SHP77 treated with DMSO at 0.1 percent for 48 hours (cell line): ENCODE measurements at regions not wholly inside any gene's neighbourhood (a gene's known extent, or its start where the extent isn't known, plus 50 kb on each side); places are given as distances from the start of the nearest gene placed in this dataset.

Experiments used
- DNase-seq: peaks from one replicate; lab custom pipeline; 2025; lab: John Stamatoyannopoulos, UW

- no peak for DNase-seq
Measured at GRCh38 chr17:79280866-79281572, 206.4 kb downstream of the ENGASE start.

DNA sequence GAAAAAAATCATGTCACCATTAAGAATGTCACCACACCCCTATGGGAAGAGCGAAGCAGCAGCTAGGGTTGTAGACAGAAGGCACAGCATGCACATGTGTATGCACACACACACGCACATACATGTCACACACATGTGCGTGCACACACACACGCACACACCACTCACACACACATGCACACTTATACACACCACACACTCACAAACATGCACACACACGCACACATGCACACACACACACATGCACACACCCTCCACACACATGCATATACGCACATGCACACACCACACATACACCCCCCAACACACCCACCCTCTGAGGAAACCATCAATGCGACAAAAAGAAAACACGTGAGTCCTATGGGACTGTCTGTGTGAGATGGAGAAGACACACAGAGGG is 205.4 kb downstream of the ENGASE start:
- no peak for DNase-seq

GRCh38 chr17:79279320-79279719 is 204.7 kb downstream of the ENGASE start:
- no peak for DNase-seq

- DNase-seq, result no peak
Measured at GRCh38 chr17:79276821-79277220, 202.2 kb downstream of the ENGASE start.

DNA sequence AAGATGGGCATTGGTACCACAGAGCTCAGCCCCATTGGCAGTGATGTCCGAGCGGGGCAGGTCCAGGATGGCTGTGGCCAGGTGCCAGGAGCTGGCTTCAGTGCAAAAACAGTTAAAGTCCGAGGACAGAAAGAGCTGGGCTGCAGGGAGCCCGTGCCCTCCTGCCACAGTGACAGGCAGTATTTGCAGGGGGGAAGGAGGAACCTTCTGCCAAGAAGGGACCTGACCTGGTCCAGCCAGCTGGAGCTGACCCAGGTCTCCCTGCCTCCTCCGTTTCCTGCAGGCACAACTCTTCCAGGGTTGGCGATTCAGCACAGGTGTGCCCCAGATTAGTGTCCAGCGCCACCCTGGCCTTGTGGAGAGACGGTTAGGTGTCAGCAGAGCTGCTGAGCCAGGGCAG is 199.0 kb downstream of the ENGASE start:
- no peak for DNase-seq

- no peak for DNase-seq
Measured at GRCh38 chr17:79272666-79273219, 198.1 kb downstream of the ENGASE start.

DNA sequence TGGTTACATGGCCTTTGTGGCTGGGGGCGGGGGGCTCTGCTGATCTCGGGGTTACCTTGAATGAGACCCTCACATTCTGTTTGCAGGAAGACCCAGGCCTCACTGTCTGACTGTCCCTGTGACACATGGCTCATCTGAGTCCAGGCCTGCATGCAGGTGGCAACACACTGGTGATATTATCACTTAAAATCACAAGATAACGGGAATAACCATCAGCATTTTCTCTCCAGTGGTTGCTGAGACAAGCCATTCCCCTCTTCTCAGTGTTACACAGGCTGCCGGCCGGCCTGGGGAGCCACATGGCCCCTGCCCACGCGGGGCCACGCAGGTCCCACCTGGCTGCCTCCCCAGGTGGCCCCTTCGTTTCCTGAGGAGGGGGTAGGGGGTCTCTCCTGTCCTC is 197.6 kb downstream of the ENGASE start:
- DNase-seq, result no peak

- no peak for DNase-seq
Measured at GRCh38 chr17:79269620-79270019, 195.0 kb downstream of the ENGASE start.

DNA sequence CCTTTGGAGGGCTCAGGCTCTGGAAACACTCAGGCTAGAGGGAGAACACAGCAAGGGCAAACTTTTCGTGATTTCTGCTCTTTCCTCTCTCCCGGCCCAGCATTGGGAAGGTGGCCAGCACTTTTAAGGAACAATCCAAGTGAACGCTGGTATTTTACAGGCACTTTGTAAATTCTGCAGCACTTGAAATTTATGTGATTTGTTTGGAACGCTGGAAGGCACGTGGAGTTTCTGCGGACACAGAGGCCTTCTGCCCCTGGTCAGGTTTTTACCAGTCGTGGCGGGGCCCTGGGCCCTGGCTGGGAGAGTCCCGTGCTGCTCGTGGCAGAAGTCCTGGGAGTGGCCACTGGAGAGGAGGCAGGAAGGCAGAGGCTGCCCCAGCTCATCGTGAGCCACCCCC is 188.6 kb downstream of the ENGASE start:
- DNase-seq, result no peak

DNA sequence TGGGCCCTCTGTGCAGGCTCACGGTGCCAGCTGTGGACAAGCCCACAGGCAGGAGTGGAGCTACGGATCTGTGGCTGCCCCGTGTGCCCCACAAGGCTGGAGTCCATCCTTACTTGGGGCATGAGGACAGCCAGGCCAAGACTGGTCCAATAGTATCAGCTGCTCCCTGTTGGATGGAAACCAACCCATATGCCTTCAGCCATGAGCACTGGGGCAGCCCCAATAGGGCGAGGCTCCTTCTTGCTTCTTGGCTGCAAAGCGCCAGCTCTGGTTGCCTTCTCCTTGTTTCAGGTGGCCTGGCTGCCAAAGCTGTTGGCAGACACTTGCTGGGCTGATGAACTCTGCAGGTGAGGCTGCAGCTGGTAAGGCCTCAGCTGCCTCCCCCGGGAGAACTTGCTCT is 188.0 kb downstream of the ENGASE start:
- no peak for DNase-seq

- no peak for DNase-seq
Measured at GRCh38 chr17:79261355-79262072, 186.9 kb downstream of the ENGASE start.

GRCh38 chr17:79258843-79259242 is 184.2 kb downstream of the ENGASE start:
- no peak for DNase-seq

- DNase-seq, result no peak
Measured at GRCh38 chr17:79258041-79258440, 183.4 kb downstream of the ENGASE start.

DNA sequence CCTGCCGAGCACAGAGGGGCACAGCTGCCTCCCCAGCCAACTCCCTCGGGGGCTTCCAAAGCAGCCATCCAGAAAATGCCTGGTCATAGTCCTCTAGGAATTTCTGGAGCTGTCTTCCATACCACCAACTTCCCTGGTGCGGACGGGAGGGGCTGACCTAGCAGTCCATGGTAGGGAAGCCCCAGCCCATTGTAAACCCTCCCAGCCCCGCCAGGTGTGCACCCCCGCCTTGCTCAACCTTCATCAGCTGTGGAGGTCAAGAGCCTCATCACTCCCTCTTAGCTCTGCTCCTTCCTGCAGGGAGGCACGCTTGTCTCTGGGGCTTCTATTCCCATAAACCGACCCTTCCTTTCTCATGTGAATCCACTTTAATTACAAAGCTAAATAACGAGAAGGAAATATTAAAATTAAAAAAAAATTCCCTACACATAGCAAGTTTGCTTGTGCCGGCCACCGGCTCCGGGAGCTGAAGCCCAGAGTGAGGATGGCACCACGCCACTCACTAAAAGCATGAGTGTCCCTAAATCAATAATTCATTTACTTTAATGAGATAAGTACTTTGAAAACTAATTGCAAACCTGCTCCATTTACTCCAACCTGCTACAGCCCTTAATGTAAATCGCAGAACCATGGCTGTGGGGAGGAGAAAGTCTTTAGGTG is 181.4 kb downstream of the ENGASE start:
- DNase-seq, result no peak

GRCh38 chr17:79255456-79255855 is 180.8 kb downstream of the ENGASE start:
- no peak for DNase-seq

DNA sequence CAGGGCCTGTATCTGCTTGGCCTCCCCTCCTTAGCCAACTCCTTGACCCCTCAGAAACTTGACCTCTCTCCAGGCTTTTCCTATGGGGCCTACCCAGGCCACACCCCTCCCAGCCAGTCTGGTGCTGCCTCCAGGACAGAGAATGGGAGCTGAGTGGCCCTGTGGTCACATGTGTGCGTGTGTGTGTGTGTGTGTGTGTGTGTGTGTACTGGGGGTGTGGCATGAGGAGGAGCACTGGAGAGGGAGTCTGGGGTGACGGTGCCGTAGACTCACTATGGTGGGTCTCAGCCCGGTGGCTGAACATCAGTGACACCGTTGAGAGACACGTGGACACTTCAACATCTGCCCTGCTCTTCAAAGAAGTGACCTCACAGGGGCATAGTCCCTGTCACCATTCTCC is 180.4 kb downstream of the ENGASE start:
- DNase-seq, result no peak

DNA sequence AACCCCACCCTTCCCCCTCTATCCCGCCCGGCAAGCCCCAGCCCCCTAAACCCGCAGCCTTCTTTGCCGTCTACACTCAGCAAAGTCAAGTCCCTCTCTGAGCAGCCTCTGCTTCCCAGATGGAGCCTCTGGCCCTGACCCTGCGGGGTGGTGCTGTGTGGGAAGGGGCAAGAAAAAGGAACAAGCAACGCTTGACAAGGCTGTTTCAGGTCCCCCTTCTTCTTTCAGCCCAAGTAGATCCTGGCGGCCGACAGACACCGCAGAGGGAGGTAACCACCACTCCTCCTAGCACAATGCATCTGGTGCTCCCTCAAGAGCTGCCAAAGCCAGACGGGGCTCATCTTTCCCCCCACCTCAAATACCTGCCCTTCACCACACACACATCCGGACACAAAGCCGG is 178.3 kb downstream of the ENGASE start:
- DNase-seq, result no peak

DNA sequence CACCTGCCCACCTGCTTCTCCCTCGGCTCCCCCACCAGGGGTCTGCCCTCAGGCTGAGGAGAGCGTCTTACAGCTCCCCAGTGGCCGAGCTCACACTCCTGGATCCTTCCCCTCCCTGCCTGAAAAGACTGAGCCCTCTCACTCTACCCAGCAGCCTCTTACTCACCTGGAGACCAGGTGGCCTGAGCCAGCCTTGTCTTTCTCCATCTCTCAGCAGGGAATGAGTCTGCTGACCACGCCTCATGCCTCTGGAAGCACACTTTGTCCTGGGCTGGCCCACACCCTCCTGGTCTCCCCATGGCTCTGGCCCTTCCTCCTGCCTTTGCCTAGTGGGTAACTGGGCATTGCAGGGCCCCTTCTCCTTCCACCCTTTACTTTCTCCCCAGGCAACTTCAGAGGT is 177.2 kb downstream of the ENGASE start:
- no peak for DNase-seq

GRCh38 chr17:79249929-79250521 is 175.4 kb downstream of the ENGASE start:
- no peak for DNase-seq

GRCh38 chr17:79248843-79249493 is 174.3 kb downstream of the ENGASE start:
- no peak for DNase-seq

DNA sequence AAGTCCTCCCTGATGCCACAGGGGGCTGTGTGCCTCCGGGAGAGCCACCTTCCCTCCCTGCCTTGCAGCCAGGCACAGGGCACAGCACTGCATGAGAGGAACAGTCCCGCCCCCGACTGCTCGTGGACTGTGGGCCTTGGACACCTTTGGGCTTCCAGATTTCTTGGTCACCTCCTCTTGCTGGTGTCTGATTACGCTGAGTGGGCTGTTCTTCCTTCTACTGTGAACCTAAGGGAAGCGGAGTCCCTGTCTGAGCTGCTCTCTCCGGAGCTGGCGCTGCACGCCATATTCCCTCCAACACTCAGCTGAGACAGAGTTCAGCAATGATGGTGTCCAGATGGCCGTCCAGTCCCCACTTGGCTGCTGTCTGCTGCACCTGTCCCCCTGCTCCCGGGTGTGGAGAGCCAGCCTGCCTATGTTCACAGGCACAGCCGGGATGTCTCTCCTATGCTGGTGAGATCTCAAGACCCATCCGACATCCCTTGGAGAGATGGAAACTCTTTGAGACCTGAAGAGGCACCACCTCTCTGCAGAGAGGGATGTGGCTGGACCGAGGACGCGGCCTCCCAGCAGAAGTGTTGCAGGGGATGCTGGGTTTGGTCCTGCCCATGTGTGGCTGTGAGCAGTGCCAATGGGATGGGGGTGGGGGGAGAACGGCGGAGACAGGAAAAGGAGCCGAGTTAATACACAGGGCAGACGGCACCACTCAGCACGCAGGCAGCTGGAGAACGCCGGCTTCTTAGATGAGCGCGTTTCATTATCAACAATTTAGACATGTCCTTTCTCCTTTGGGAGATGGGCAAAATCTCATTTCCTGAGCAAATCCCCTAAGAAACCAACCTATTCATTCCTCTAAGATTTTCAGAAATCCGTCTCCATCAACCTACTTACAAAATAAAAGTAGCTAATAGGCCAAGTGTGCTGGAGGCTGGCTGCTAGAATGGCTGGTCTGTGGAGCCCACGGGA is 171.9 kb downstream of the ENGASE start:
- DNase-seq, result no peak
